Smooth muscle cell (in vitro differentiated cells): ENCODE measurements at regions not wholly inside any gene's neighbourhood (a gene's known extent, or its start where the extent isn't known, plus 50 kb on each side); places are given as distances from the start of the nearest gene placed in this dataset.
A peak's percentile ranks its signal among the peaks of the same experiment; 100 is the strongest.

ENCODE experiments used
- DNase-seq: peaks from one replicate; lab custom pipeline; 2025; ENCODE audit not compliant: unreplicated experiment; lab: John Stamatoyannopoulos, UW
- H2AFZ ChIP-seq: fragments of 200-600 bp; sonication (generic); 2 replicates; pipeline ENCODE4 v1.6.0; 2016; ENCODE audit warnings: antibody characterized with exemption, low read depth, mild to moderate bottlenecking
- H3F3A ChIP-seq: fragments of 200-600 bp; sonication (generic); 2 replicates; pipeline ENCODE4 v1.6.0; 2017; ENCODE audit warnings: antibody characterized with exemption, low read depth
- H3K27ac ChIP-seq: fragments of 200-600 bp; sonication (generic); 2 replicates; pipeline ENCODE4 v1.5.1; 2016; ENCODE audit warnings: low read depth, mild to moderate bottlenecking
- H3K27me3 ChIP-seq: fragments of 200-600 bp; sonication (generic); 2 replicates; pipeline ENCODE4 v1.6.1; 2016; ENCODE audit warnings: low read depth, mild to moderate bottlenecking
- H3K36me3 ChIP-seq: fragments of 200-600 bp; sonication (generic); 2 replicates; pipeline ENCODE4 v1.5.1; 2016; ENCODE audit warnings: low read depth
- H3K4me1 ChIP-seq: fragments of 200-600 bp; sonication (generic); 2 replicates; pipeline ENCODE4 v1.5.1; 2016; ENCODE audit warnings: low read depth
- H3K4me2 ChIP-seq: fragments of 200-600 bp; sonication (generic); 2 replicates; pipeline ENCODE4 v1.6.0; 2016; ENCODE audit warnings: mild to moderate bottlenecking
- H3K4me3 ChIP-seq: fragments of 200-600 bp; sonication (generic); 2 replicates; pipeline ENCODE4 v1.5.1; 2016; ENCODE audit warnings: mild to moderate bottlenecking
- H3K79me2 ChIP-seq: fragments of 200-600 bp; sonication (generic); 2 replicates; pipeline ENCODE4 v1.6.0; 2016; ENCODE audit warnings: low read depth, mild to moderate bottlenecking
- H3K9ac ChIP-seq: fragments of 200-600 bp; sonication (generic); 2 replicates; pipeline ENCODE4 v1.6.0; 2016; ENCODE audit warnings: low read depth
- H3K9me3 ChIP-seq: fragments of 200-600 bp; sonication (generic); replicated peaks from 2 replicates; pipeline ENCODE4 v1.5.1; 2016; ENCODE audit warnings: low read depth
- H4K20me1 ChIP-seq: fragments of 200-600 bp; sonication (generic); 2 replicates; pipeline ENCODE4 v1.6.0; 2016; ENCODE audit warnings: low read depth
- WGBS: methylation state at CpG from one replicate; pipeline ENCODE4 v1.1.7; 2016; ENCODE audit warnings: low lambda C conversion rate; 5-methylcytosine and 5-hydroxymethylcytosine counted together
- TF ChIP-seq, protein P1 (sequence below): fragments of 200-600 bp; sonication (generic); IDR thresholded peaks from 2 replicates; pipeline ENCODE4 v1.5.1; 2017; ENCODE audit warnings: borderline replicate concordance, mild to moderate bottlenecking, antibody characterized with exemption; ENCODE audit not compliant: insufficient read depth, poor library complexity, severe bottlenecking

DNA sequence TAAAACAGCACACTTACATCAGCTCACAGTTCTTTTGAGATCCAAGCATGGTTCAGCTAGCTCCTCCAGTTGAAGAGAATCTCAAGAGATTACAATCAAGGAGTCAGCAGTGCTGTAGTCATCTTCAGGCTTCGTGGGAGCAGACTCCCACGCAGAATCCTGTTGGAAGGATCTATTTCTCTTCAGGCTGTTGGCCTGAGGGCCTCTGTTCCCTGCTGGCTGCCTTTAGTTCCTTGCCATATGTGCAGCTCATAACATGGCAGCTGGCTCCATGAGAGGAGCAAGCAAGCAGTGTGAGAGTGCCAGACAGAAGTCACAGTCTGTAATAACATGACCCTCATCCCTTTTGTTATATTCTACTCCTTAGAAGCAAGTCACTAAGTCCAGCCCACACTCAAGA lies 168.6 kb downstream of the COX18 start:
- DNase-seq: no peak
- Histone ChIP-seq H3K4me3 (no peak overlapping the region), H3K9me3 (no peaks in the 10 kb centered on the region), H3K4me1 (peaks cover 9% of the 10 kb centered on the region), H4K20me1 (no peaks in the 10 kb centered on the region), H3K4me2 (no peak overlapping the region), H3K9ac (no peak overlapping the region), H3K27ac (peak overlapping the region; percentile 9), H3K79me2 (no peaks in the 10 kb centered on the region), H3K27me3 (no peaks in the 10 kb centered on the region), H3F3A (peaks cover 5% of the 10 kb centered on the region), H2AFZ (peak overlapping the region; percentile 36), H3K36me3 (no peaks in the 10 kb centered on the region)
- 8% methylated on average over 2 of the region's 2 CpGs for WGBS
- TF ChIP-seq, protein P1, sequence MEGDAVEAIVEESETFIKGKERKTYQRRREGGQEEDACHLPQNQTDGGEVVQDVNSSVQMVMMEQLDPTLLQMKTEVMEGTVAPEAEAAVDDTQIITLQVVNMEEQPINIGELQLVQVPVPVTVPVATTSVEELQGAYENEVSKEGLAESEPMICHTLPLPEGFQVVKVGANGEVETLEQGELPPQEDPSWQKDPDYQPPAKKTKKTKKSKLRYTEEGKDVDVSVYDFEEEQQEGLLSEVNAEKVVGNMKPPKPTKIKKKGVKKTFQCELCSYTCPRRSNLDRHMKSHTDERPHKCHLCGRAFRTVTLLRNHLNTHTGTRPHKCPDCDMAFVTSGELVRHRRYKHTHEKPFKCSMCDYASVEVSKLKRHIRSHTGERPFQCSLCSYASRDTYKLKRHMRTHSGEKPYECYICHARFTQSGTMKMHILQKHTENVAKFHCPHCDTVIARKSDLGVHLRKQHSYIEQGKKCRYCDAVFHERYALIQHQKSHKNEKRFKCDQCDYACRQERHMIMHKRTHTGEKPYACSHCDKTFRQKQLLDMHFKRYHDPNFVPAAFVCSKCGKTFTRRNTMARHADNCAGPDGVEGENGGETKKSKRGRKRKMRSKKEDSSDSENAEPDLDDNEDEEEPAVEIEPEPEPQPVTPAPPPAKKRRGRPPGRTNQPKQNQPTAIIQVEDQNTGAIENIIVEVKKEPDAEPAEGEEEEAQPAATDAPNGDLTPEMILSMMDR: no peak

GRCh38 chr4:72899621-72900020 lies 169.9 kb downstream of the COX18 start:
- DNase-seq: no peak
- no peaks in the 10 kb centered on the region for H3K9me3 ChIP-seq
- H3K36me3 ChIP-seq: no peaks in the 10 kb centered on the region
- no peak overlapping the region for H3K4me3 ChIP-seq
- H3K27ac ChIP-seq: no peak overlapping the region
- no peak overlapping the region for H3K9ac ChIP-seq
- H3K4me2 ChIP-seq: no peak overlapping the region
- peaks cover 7% of the 10 kb centered on the region for H3F3A ChIP-seq
- no peaks in the 10 kb centered on the region for H3K27me3 ChIP-seq
- no peaks in the 10 kb centered on the region for H4K20me1 ChIP-seq
- H3K79me2 ChIP-seq: no peaks in the 10 kb centered on the region
- H2AFZ ChIP-seq: no peak overlapping the region
- TF ChIP-seq, protein P1: no peak
- H3K4me1 ChIP-seq: peaks cover 22% of the 10 kb centered on the region
- WGBS: 50% methylated on average over 3 of the region's 3 CpGs

DNA sequence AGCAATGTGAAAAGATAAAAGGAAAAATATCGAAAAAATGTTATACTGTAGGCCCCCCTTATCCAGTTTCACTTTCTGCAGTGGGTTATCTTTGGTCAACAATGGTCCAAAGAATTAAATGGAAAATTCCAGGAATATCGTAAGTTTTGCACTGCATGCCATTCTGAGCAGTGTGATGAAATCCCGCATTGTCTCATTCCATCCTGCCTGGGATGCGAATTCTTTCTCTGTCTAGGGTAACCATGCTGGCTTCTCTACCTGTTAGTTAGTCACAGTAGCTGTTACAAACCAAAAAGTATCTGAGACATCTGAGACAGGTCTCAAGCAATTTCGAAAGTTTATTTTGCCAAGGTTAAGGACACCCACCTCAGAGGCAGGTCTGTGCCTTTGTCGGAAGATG lies 170.3 kb downstream of the COX18 start:
- H2AFZ ChIP-seq: no peak overlapping the region
- 69% methylated on average over 6 of the region's 6 CpGs for WGBS
- peaks cover 7% of the 10 kb centered on the region for H3F3A ChIP-seq
- no peak overlapping the region for H3K4me2 ChIP-seq
- no peak overlapping the region for H3K27ac ChIP-seq
- no peak overlapping the region for H3K9ac ChIP-seq
- TF ChIP-seq, protein P1: no peak
- H3K4me1 ChIP-seq: peaks cover 24% of the 10 kb centered on the region
- no peaks in the 10 kb centered on the region for H3K9me3 ChIP-seq
- H3K36me3 ChIP-seq: no peaks in the 10 kb centered on the region
- no peak for DNase-seq
- H4K20me1 ChIP-seq: no peaks in the 10 kb centered on the region
- H3K4me3 ChIP-seq: no peak overlapping the region
- H3K79me2 ChIP-seq: no peaks in the 10 kb centered on the region
- H3K27me3 ChIP-seq: no peaks in the 10 kb centered on the region

DNA sequence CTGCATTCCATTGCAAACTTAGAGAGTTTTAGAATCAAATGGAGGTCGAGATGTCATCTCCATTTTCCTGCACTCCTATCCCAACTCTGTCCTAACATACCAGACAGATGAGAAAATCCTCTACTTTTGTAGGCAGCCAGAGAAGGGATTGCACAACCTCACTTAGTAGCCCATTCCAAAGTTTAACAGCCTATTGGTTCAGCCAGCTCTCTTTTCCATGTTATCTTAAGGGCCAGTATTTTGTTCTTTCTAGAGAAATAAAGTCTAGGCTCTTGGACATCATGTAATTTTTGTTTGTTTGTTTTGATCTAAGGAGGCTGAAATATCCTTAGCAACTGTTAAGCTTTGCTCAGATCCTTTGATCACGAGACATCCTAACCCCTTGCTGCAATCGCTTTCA lies 173.0 kb downstream of the COX18 start:
- no peaks in the 10 kb centered on the region for H3K36me3 ChIP-seq
- no peaks in the 10 kb centered on the region for H3K79me2 ChIP-seq
- 48% methylated on average over 3 of the region's 3 CpGs for WGBS
- peaks cover 7% of the 10 kb centered on the region for H3F3A ChIP-seq
- peak overlapping the region; percentile 42 for H3K27ac ChIP-seq
- H4K20me1 ChIP-seq: no peaks in the 10 kb centered on the region
- H3K4me3 ChIP-seq: no peak overlapping the region
- no peaks in the 10 kb centered on the region for H3K9me3 ChIP-seq
- H3K9ac ChIP-seq: no peak overlapping the region
- H2AFZ ChIP-seq: peak overlapping the region; percentile 11
- TF ChIP-seq, protein P1: no peak
- H3K4me1 ChIP-seq: peaks cover 33% of the 10 kb centered on the region
- DNase-seq: no peak
- peak overlapping the region; percentile 15 for H3K4me2 ChIP-seq
- H3K27me3 ChIP-seq: no peaks in the 10 kb centered on the region
